HCT116 (cell line): ENCODE measurements at regions not wholly inside any gene's neighbourhood (a gene's known extent, or its start where the extent isn't known, plus 50 kb on each side); places are given as distances from the start of the nearest gene placed in this dataset.

ENCODE experiments used
- ATAC-seq: fragments of 200-7000 bp; cut with Tn5 transposase; 2 replicates; pipeline ENCODE4 v1.9.1; 2020; ENCODE audit warnings: mild to moderate bottlenecking, moderate library complexity
- BruUV-seq: library from RNA; stranded (reverse); fragments of 400-500 nt; replicated peaks from 2 replicates; lab custom pipeline; 2021; lab: Mats Ljungman, UMichigan
- CTCF ChIA-PET: fragments of 300-600 bp; sonication (Branson Sonifier 250); formaldehyde crosslinking; loops from one replicate; lab custom pipeline; 2021; ENCODE audit warnings: antibody characterized with exemption; lab: Charles Lee
- POLR2A ChIA-PET: fragments of 300-600, 350-600 bp; sonication (Branson Sonifier 250); formaldehyde crosslinking; loops from one replicate; lab custom pipeline; 2021; ENCODE audit warnings: antibody characterized with exemption; lab: Charles Lee
- RAD21 ChIA-PET, 2 experiments: fragments of 300-600 bp; sonication (Branson Sonifier 250); formaldehyde crosslinking; loops; one replicate each; lab custom pipeline; 2023; ENCODE audit warnings: low total read pairs in 2 of 2; ENCODE audit not compliant: uncharacterized antibody in 2 of 2, unreplicated experiment in 2 of 2, low non-redundant PET in 1 of 2; lab: Charles Lee
- DNase-seq: peaks from one replicate; pipeline ENCODE4 v3.0.0-alpha.2; 2010; ENCODE audit warnings: low read depth, low spot score
- H2AFZ ChIP-seq: fragments of 200-600 bp; shearing (Covaris generic), sonication (generic); 2 replicates; pipeline ENCODE4 v1.6.1; 2017; ENCODE audit warnings: low read depth, mixed run types, mixed read lengths, antibody characterized with exemption, low read length; ENCODE audit not compliant: poor library complexity, severe bottlenecking
- H3K27ac ChIP-seq: 2 replicates; pipeline ENCODE4 v1.5.1; 2012; ENCODE audit warnings: low read depth, low read length
- H3K27me3 ChIP-seq: fragments of 200-600 bp; sonication (generic); 2 replicates; pipeline ENCODE4 v1.6.1; 2016; ENCODE audit warnings: mixed run types, low read length, mixed read lengths; ENCODE audit not compliant: insufficient read depth
- H3K36me3 ChIP-seq, 2 experiments: fragments of 200-500 bp in 1 of 2; fragments of 200-600 bp in 1 of 2; sonication (Bioruptor generic) in 1 of 2; sonication (generic) in 1 of 2; 2 replicates each; pipeline versions ENCODE4 v1.5.1 to v1.6.1; 2014 to 2016; ENCODE audit warnings: low read length in 2 of 2, inconsistent platforms in 1 of 2, mixed read lengths in 1 of 2, mixed run types in 1 of 2; ENCODE audit not compliant: insufficient read depth in 2 of 2, control insufficient read depth in 1 of 2
- H3K4me1 ChIP-seq, 2 experiments: fragments of 200-600 bp in 1 of 2; sonication (generic) in 1 of 2; 2 replicates each; pipeline versions ENCODE4 v1.5.1 to v1.6.1; 2012 to 2017; ENCODE audit warnings: low read length in 2 of 2, inconsistent platforms in 1 of 2, mild to moderate bottlenecking in 1 of 2, mixed read lengths in 1 of 2, mixed run types in 1 of 2, moderate library complexity in 1 of 2; ENCODE audit not compliant: insufficient read depth in 2 of 2, control insufficient read depth in 1 of 2
- H3K4me2 ChIP-seq: fragments of 200-600 bp; sonication (generic); 2 replicates; pipeline ENCODE4 v1.6.1; 2017; ENCODE audit warnings: mixed run types, low read length, mixed read lengths
- H3K4me3 ChIP-seq, 2 experiments: fragments of 200-600 bp in 1 of 2; sonication (generic) in 1 of 2; replicated peaks in 1 of 2; 2 replicates each; pipeline ENCODE4 v1.5.1; 2011 to 2016; ENCODE audit warnings: low read length in 2 of 2, control low read depth in 1 of 2, low read depth in 1 of 2, mild to moderate bottlenecking in 1 of 2, mixed read lengths in 1 of 2, mixed run types in 1 of 2
- H3K79me2 ChIP-seq: fragments of 200-600 bp; sonication (generic); 2 replicates; pipeline ENCODE4 v1.6.1; 2017; ENCODE audit warnings: mild to moderate bottlenecking, mixed run types, low read length, moderate library complexity, mixed read lengths; ENCODE audit not compliant: insufficient read depth
- H3K9ac ChIP-seq: fragments of 200-600 bp; sonication (generic); 2 replicates; pipeline ENCODE4 v1.6.1; 2016; ENCODE audit warnings: low read length, mixed read lengths
- H3K9me2 ChIP-seq: fragments of 200-600 bp; sonication (generic), shearing (Covaris generic); 2 replicates; pipeline ENCODE4 v1.6.1; 2017; ENCODE audit warnings: mixed run types, mild to moderate bottlenecking, moderate library complexity; ENCODE audit not compliant: insufficient read depth
- H3K9me3 ChIP-seq, 2 experiments: fragments of 200-500 bp in 1 of 2; fragments of 200-600 bp in 1 of 2; sonication (Bioruptor generic) in 1 of 2; sonication (generic) in 1 of 2; 2 replicates each; pipeline ENCODE4 v1.6.1; 2014 to 2017; ENCODE audit warnings: low read length in 2 of 2, mixed read lengths in 2 of 2, inconsistent platforms in 1 of 2, low read depth in 1 of 2, mild to moderate bottlenecking in 1 of 2, mixed run types in 1 of 2, moderate library complexity in 1 of 2; ENCODE audit not compliant: control insufficient read depth in 1 of 2, insufficient read depth in 1 of 2
- H4K20me1 ChIP-seq: fragments of 200-600 bp; sonication (generic), shearing (Covaris generic); 2 replicates; pipeline ENCODE4 v1.6.1; 2017; ENCODE audit warnings: mixed run types, mild to moderate bottlenecking, moderate library complexity; ENCODE audit not compliant: insufficient read depth
- ELF1 ChIP-seq: IDR thresholded peaks from 2 replicates; pipeline ENCODE4 v1.6.1; 2012; ENCODE audit warnings: low read depth, borderline replicate concordance
- FOSL1 ChIP-seq: IDR thresholded peaks from 2 replicates; pipeline ENCODE4 v1.6.1; 2012; ENCODE audit warnings: low read depth
- MAX ChIP-seq: IDR thresholded peaks from 2 replicates; pipeline ENCODE4 v1.6.1; 2012
- RAD21 ChIP-seq: IDR thresholded peaks from 2 replicates; pipeline ENCODE4 v1.6.1; 2012; ENCODE audit warnings: low read depth, mild to moderate bottlenecking
- REST ChIP-seq: IDR thresholded peaks from 2 replicates; pipeline ENCODE4 v1.6.1; 2012; ENCODE audit warnings: low read depth
- SIN3A ChIP-seq: IDR thresholded peaks from 2 replicates; pipeline ENCODE4 v1.6.1; 2012; ENCODE audit warnings: low read depth
- SP1 ChIP-seq: IDR thresholded peaks from 2 replicates; pipeline ENCODE4 v1.6.1; 2012; ENCODE audit warnings: low read depth
- TCF7L2 ChIP-seq: IDR thresholded peaks from 2 replicates; pipeline ENCODE4 v1.7.0; 2011; ENCODE audit warnings: borderline replicate concordance, inconsistent platforms; ENCODE audit not compliant: insufficient read depth, insufficient read length; ENCODE audit errors: extremely low read depth
- ZNF274 ChIP-seq: fragments of 200-500 bp; sonication (Bioruptor generic); IDR thresholded peaks from 2 replicates; pipeline ENCODE4 v1.6.1; 2014; ENCODE audit warnings: mild to moderate bottlenecking, low read depth, low read length, inconsistent platforms
- intact Hi-C: fragments of 100-400 bp; cut with micrococcal nuclease; formaldehyde crosslinking; loops from 2 replicates; pipeline ENCODE4 v1.10.0; 2022

GRCh38 chr10:26367771-26368170, 70.4 kb upstream of the APBB1IP start:
- Histone ChIP-seq H3K9me2 (no peaks in the 10 kb centered on the region), H3K9ac (no peak overlapping the region), H3K79me2 (no peaks in the 10 kb centered on the region), H3K4me1 (no peaks in the 10 kb centered on the region), H3K27me3 (peaks cover 2% of the 10 kb centered on the region; the same call in 1 of the 2 replicates), H3K4me2 (no peak overlapping the region), H3K27ac (no peak overlapping the region), H2AFZ (no peak overlapping the region), H4K20me1 (no peaks in the 10 kb centered on the region), H3K36me3 (no peaks in the 10 kb centered on the region), H3K9me3 (no peaks in the 10 kb centered on the region), H3K4me3 (no peak overlapping the region)
- no peak for ATAC-seq
- ChIA-PET POLR2A (no interaction called here), RAD21 (no interaction called here), CTCF (no interaction called here)
- BruUV-seq: no TSS peak
- no peak for DNase-seq
- intact Hi-C loops: no loop called here
- TF ChIP-seq FOSL1: no peak
- TF ChIP-seq REST: peak; percentile 85
- no peak for TF ChIP-seq ZNF274
- no peak for TF ChIP-seq MAX
- no peak for TF ChIP-seq TCF7L2
- no peak for TF ChIP-seq ELF1
- no peak for TF ChIP-seq SP1
- TF ChIP-seq RAD21: no peak
- no peak for TF ChIP-seq SIN3A
